GM19025 (cell line): ENCODE measurements at regions not wholly inside any gene's neighbourhood (a gene's known extent, or its start where the extent isn't known, plus 50 kb on each side); places are given as distances from the start of the nearest gene placed in this dataset.

Experiments used
- ATAC-seq: cut with Tn5 transposase; IDR thresholded peaks from one replicate; pipeline ENCODE4 v1.9.1; 2021; ENCODE audit warnings: mild to moderate bottlenecking, low read depth, moderate library complexity; ENCODE audit not compliant: unreplicated experiment

DNA sequence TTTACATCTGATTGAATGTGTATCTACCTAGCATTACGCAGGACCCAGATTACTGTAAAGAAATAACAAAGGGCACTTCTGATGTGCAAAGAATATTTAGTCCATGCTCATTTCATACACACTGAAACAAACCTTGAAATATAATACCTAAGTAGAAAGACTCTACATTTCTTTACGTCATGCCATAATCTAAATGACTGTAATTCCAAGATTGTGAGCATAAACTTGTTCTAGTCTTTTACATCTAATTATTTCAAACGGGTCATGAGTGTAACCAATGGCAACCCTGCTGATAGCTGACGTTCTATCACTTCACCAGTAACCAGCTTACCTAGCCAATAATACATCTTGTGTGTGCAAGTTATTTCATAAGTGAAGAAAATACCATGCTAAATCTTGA lies 433.8 kb downstream of the PRKD1 start:
- ATAC-seq: no peak

DNA sequence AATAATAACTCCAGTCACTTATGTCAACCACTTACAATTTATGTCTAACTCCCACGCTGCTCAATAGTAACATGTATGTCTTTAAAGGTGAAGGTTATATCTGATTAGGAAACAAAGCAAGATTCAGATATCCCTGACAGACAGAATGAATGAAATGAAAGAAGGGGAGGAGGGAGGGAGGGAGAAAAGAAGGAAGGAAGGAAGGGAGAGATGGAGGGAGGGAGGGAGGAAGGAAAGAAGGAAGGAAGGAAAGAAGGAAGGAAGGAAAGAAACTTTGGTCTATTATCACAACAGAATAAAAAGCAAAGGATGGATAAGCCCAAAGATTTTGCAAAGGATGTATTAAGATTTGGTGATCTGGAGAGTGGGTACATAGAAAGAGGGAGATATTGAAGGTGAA lies 433.3 kb downstream of the PRKD1 start:
- no peak for ATAC-seq

DNA sequence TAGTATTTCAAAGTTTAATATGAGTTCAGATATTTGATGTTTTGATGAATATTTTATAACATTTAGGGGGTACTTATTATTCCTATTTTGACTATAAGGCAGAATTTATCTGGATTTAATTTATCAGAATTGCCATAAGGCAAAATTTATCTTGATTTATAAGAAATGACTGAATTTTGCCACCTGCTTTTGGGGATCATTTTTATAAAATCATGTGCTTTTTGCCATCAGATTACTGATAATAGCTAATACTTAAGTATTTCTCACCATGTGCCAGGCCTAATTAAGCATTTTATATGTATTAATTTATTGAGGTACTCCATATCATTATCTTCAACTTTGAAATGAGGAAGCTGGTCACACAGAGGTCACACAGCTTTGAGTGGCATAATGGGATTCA lies 423.7 kb downstream of the PRKD1 start:
- no peak for ATAC-seq

DNA sequence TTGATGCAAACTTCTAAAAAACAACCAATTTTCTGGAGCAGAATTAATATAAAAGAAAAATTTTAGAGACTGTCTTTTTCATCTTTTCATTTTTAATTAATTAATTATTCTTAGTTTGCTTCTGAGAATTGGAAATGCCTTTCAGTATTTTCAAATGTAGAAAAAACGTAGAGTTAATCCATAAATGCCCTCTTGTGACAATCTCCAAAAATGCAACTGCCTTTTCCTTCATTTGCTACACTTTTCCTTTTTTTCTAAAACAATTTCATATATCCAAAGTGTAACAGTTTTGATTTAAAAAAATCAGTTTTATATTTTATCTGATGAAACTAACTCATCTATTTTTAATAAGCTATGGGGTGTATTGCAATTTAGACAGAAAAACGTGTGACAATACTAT lies 409.3 kb downstream of the PRKD1 start:
- ATAC-seq: no peak

DNA sequence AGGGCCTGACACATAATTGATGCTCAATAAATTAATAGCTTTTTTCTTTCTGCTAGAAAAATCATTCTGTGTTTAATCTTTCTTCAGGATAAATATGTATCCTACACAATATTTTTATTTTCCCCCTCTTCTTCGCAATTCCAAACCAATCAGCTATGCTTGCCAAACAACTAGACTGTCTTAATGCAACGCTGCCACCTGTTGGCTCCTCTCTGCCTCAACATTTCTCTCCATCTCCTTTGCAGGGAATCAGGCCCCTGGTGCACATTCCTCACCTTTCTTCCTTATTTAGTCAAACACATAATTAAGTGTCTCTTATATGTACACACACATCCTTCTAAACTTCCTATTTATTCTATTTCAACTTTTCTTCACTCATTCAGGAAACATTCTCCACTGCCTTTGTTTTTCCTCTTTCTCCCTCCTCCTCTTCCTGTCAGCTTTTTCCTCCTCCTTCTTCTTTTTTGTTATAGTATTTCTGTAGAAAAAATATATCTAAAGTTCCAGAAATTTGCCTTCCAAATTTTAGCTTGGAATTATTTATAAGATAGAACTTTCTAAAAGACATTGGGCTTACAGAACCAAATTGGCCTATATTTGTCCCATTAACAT lies 406.0 kb downstream of the PRKD1 start:
- no peak for ATAC-seq
